ENCODE measurements at regions not wholly inside any gene's neighbourhood (a gene's known extent, or its start where the extent isn't known, plus 50 kb on each side); places are given as distances from the start of the nearest gene placed in this dataset.

DNA sequence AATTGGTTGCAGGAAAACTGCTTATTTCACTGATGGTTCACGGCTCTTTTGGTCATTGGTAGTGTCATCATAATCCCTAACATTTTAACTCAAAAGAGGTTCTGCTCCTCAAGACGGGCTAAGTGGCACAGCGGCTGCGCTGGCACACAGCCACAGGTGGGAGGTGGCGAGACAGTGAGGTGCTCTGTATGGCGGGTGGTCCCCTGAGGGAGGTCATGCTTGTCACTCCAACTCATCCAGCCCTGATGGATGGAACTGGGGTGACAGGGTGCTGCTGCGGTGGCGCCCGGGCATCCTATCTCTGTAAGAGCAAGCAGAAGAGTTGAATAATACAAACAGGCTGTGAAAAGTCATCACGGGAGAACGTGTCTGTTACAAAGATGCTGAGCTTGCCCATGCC, 370.2 kb downstream of the SFMBT2 start:
- TF ChIP-seq EZH2 (IDR thresholded peaks at IDR 0.05; ENCODE audit: insufficient read depth, poor library complexity, severe bottlenecking): no peak
- no peak for TF ChIP-seq EZH2phosphoT487 (IDR thresholded peaks at IDR 0.05; ENCODE audit: insufficient read depth, low read depth)
